Endothelial cell of umbilical vein (primary cell): ENCODE measurements at regions not wholly inside any gene's neighbourhood (a gene's known extent, or its start where the extent isn't known, plus 50 kb on each side); places are given as distances from the start of the nearest gene placed in this dataset.

Source experiments
- BruUV-seq: library from RNA; stranded (reverse); fragments of 400-500 nt; replicated peaks from 2 replicates; lab custom pipeline; 2021; lab: Mats Ljungman, UMichigan
- CTCF ChIA-PET: fragments of 300-600, 350-600 bp; sonication (Branson Sonifier 250); formaldehyde crosslinking; loops from one replicate; lab custom pipeline; 2021; ENCODE audit warnings: antibody characterized with exemption, inconsistent platforms; lab: Charles Lee
- POLR2A ChIA-PET: fragments of 300-600, 350-600 bp; sonication (Branson Sonifier 250); formaldehyde crosslinking; loops from one replicate; lab custom pipeline; 2021; ENCODE audit warnings: antibody characterized with exemption, inconsistent platforms; lab: Charles Lee
- DNase-seq: peaks from one replicate; pipeline ENCODE4 v3.0.0-alpha.2; 2011; ENCODE audit warnings: low read depth, low spot score
- FAIRE-seq: peaks from 2 replicates; lab custom pipeline; 2011; peaks lifted over from hg19 to GRCh38; lab: Jason Lieb, UNC
- H2AFZ ChIP-seq: 2 replicates; pipeline ENCODE4 v1.6.0; 2012; ENCODE audit warnings: low read depth, low read length, control low read depth, inconsistent platforms
- H3K27ac ChIP-seq: 2 replicates; pipeline ENCODE4 v1.5.1; 2011; ENCODE audit warnings: low read depth, mild to moderate bottlenecking, control low read depth, low read length, moderate library complexity; ENCODE audit not compliant: insufficient read depth
- H3K27me3 ChIP-seq, 2 experiments: 2 replicates each; pipeline versions ENCODE4 v1.6.0 to v1.6.1; 2011; ENCODE audit warnings: low read length in 2 of 2, mixed read lengths in 1 of 2; ENCODE audit not compliant: control insufficient read depth in 2 of 2, insufficient read depth in 2 of 2
- H3K36me3 ChIP-seq, 2 experiments: 2 replicates in 1 of 2; 3 replicates in 1 of 2; pipeline ENCODE4 v1.5.1; 2011; ENCODE audit warnings: low read length in 2 of 2, mild to moderate bottlenecking in 1 of 2, moderate library complexity in 1 of 2; ENCODE audit not compliant: control insufficient read depth in 2 of 2, insufficient read depth in 2 of 2; ENCODE audit errors: extremely low read depth in 1 of 2
- H3K4me1 ChIP-seq: 3 replicates; pipeline ENCODE4 v1.5.1; 2011; ENCODE audit warnings: mild to moderate bottlenecking, low read length; ENCODE audit not compliant: control insufficient read depth, insufficient read depth; ENCODE audit errors: extremely low read depth
- H3K4me2 ChIP-seq: 2 replicates; pipeline ENCODE4 v1.6.1; 2011; ENCODE audit warnings: low read length, control low read depth, mixed read lengths; ENCODE audit not compliant: insufficient read depth
- H3K4me3 ChIP-seq, 3 experiments: fragments of 200-600 bp in 1 of 3; sonication (generic), shearing (Covaris generic) in 1 of 3; replicated peaks in 1 of 3; 2 replicates each; pipeline ENCODE4 v1.5.1; 2011 to 2016; ENCODE audit warnings: control low read depth in 3 of 3, low read length in 3 of 3, mild to moderate bottlenecking in 2 of 3, inconsistent platforms in 1 of 3, low read depth in 1 of 3, moderate library complexity in 1 of 3; ENCODE audit not compliant: insufficient read depth in 1 of 3
- H3K79me2 ChIP-seq: 2 replicates; pipeline ENCODE4 v1.6.0; 2012; ENCODE audit warnings: low read length, inconsistent platforms; ENCODE audit not compliant: control insufficient read depth, insufficient read depth
- H3K9ac ChIP-seq: replicated peaks from 2 replicates; pipeline ENCODE3; 2011; ENCODE audit warnings: low read length, control low read depth; ENCODE audit not compliant: insufficient read depth; ENCODE audit errors: extremely low read depth
- H3K9me1 ChIP-seq: replicated peaks from 3 replicates; pipeline ENCODE4 v1.6.0; 2011; ENCODE audit warnings: mild to moderate bottlenecking, low read length; ENCODE audit not compliant: control insufficient read depth, insufficient read depth; ENCODE audit errors: extremely low read depth
- H3K9me3 ChIP-seq: replicated peaks from 2 replicates; pipeline ENCODE4 v1.5.1; 2012; ENCODE audit warnings: low read length, inconsistent platforms; ENCODE audit not compliant: control insufficient read depth, insufficient read depth
- H4K20me1 ChIP-seq: replicated peaks from 2 replicates; pipeline ENCODE3; 2011; ENCODE audit warnings: mild to moderate bottlenecking, low read length; ENCODE audit not compliant: control insufficient read depth, insufficient read depth; ENCODE audit errors: extremely low read depth
- CTCF ChIP-seq, 2 donors: IDR thresholded peaks; 1 replicate in 1 of 2; 2 replicates in 1 of 2; pipeline ENCODE4 v1.5.1; 2011; ENCODE audit warnings: low read length in 2 of 2, mild to moderate bottlenecking in 2 of 2, moderate library complexity in 2 of 2, control low read depth in 1 of 2, inconsistent platforms in 1 of 2, low read depth in 1 of 2; ENCODE audit not compliant: insufficient read depth in 1 of 2; ENCODE audit errors: extremely low read depth in 1 of 2
- EZH2 ChIP-seq: IDR thresholded peaks from 2 replicates; pipeline ENCODE4 v1.6.1; 2012; ENCODE audit warnings: borderline replicate concordance, low read depth, mild to moderate bottlenecking, moderate library complexity, low read length, inconsistent platforms; ENCODE audit not compliant: severe bottlenecking
- FOS ChIP-seq: IDR thresholded peaks from 2 replicates; pipeline ENCODE4 v1.6.1; 2011; ENCODE audit warnings: mild to moderate bottlenecking, low read length, moderate library complexity, borderline replicate concordance; ENCODE audit not compliant: insufficient read depth
- GATA2 ChIP-seq: IDR thresholded peaks from 2 replicates; pipeline ENCODE4 v1.7.0; 2011; ENCODE audit warnings: low read depth, mild to moderate bottlenecking, moderate library complexity, mixed read lengths, low read length; ENCODE audit not compliant: insufficient read length, insufficient read depth
- JUN ChIP-seq: IDR thresholded peaks from 2 replicates; pipeline ENCODE4 v1.6.1; 2011; ENCODE audit warnings: borderline replicate concordance, low read depth; ENCODE audit not compliant: insufficient read length, insufficient read depth
- MYC ChIP-seq: IDR thresholded peaks from one replicate; pipeline ENCODE4 v1.6.1; 2011; ENCODE audit warnings: mild to moderate bottlenecking, low read depth, low read length
- POLR2A ChIP-seq: IDR thresholded peaks from 2 replicates; pipeline ENCODE4 v1.6.1; 2012; ENCODE audit warnings: low read depth, mild to moderate bottlenecking, control low read depth, low read length
- POLR2AphosphoS5 ChIP-seq: IDR thresholded peaks from 2 replicates; pipeline ENCODE4 v1.6.1; 2012; ENCODE audit warnings: low read depth, mild to moderate bottlenecking, control low read depth, low read length, moderate library complexity; ENCODE audit not compliant: insufficient read depth
- dilution Hi-C: fragments of 300-500 bp; cut with MboI; formaldehyde crosslinking; loops from one replicate; pipeline ENCODE4 v1.15.0; 2019; ENCODE audit warnings: low sequenced_read_pairs; ENCODE audit not compliant: extremely low pct_ligation_motif_present
- intact Hi-C: fragments of 100-400 bp; cut with micrococcal nuclease; formaldehyde crosslinking; loops from one replicate; pipeline ENCODE4 v1.10.0; 2022
- TF ChIP-seq, protein P1 (sequence below): IDR thresholded peaks from 2 replicates; pipeline ENCODE4 v1.6.1; 2011; ENCODE audit not compliant: insufficient read depth, insufficient read length

DNA sequence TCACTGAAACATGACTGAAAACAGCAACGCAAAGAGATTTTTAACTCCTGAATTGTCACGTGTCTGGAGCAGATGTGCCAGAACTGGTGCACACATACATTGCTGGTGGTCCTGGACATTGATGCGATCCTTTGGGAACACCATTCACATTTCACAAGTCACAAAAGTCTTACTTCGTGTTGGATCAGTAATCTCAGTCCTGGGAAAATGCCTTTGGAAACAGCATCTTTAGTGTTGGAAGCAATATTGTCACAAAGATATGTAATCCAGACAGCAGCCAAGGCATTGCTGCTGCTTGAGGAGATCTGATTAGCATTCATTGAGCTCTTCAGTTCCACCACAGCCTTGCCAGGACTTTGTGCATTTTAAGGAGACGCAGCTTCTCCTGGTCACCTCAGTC, 126.2 kb upstream of the SH3BP4 start:
- Histone ChIP-seq H3K4me3 (no peak overlapping the region), H3K27ac (no peak overlapping the region), H2AFZ (no peak overlapping the region), H3K4me2 (no peak overlapping the region), H3K79me2 (no peaks in the 10 kb centered on the region), H3K9me1 (no peaks in the 10 kb centered on the region), H3K4me1 (peaks cover 24% of the 10 kb centered on the region), H3K9ac (no peak overlapping the region), H3K9me3 (no peaks in the 10 kb centered on the region), H3K36me3 (no peaks in the 10 kb centered on the region), H3K27me3 (no peaks in the 10 kb centered on the region), H4K20me1 (no peaks in the 10 kb centered on the region)
- dilution Hi-C loops, result no loop called here
- FAIRE-seq, result no peak
- BruUV-seq, result no TSS peak
- ChIA-PET CTCF (interaction anchor here (2.4 kb wide), 1 partner anchor 55 kb away, joined by 20 read pairs; no protein-coding TSS in a partner anchor), POLR2A (interaction anchor here (0.7 kb wide), 1 partner anchor 22 kb away, joined by 3 read pairs; no protein-coding TSS in a partner anchor)
- intact Hi-C loops, result loop anchor here (2.0 to 10.0 kb wide), 2 partner anchors 275 to 571 kb away; no protein-coding TSS in a partner anchor
- no peak for DNase-seq
- no peak for TF ChIP-seq FOS
- TF ChIP-seq JUN, result no peak
- no peak for TF ChIP-seq POLR2AphosphoS5
- no peak for TF ChIP-seq CTCF (IDR thresholded peaks at IDR 0.05; ENCODE audit: extremely low read depth in 1 of 2, insufficient read depth in 1 of 2, low read depth in 1 of 2, low read length in 2 of 2)
- TF ChIP-seq MYC, result no peak
- no peak for TF ChIP-seq EZH2
- TF ChIP-seq GATA2, result no peak
- TF ChIP-seq, protein P1, sequence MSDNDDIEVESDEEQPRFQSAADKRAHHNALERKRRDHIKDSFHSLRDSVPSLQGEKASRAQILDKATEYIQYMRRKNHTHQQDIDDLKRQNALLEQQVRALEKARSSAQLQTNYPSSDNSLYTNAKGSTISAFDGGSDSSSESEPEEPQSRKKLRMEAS, result no peak
- no peak for TF ChIP-seq POLR2A
